CD4-positive, alpha-beta T cell (primary cell): ENCODE measurements at regions not wholly inside any gene's neighbourhood (a gene's known extent, or its start where the extent isn't known, plus 50 kb on each side); places are given as distances from the start of the nearest gene placed in this dataset.

Experiments used
- ATAC-seq: fragments of 200-7000 bp; cut with Tn5 transposase; one replicate; pipeline ENCODE4 v1.10.0; 2022; ENCODE audit warnings: mild to moderate bottlenecking; ENCODE audit not compliant: poor library complexity
- CTCF ChIA-PET: fragments of 350-600 bp; sonication (Branson Sonifier 250); formaldehyde crosslinking; loops from one replicate; lab custom pipeline; 2021; ENCODE audit warnings: antibody characterized with exemption, inconsistent platforms; lab: Charles Lee
- POLR2A ChIA-PET: fragments of 350-600 bp; sonication (Branson Sonifier 250); formaldehyde crosslinking; loops from one replicate; lab custom pipeline; 2021; ENCODE audit warnings: antibody characterized with exemption, inconsistent platforms; lab: Charles Lee
- DNase-seq, 14 experiments: peaks; one replicate each; pipeline ENCODE4 v3.0.0-alpha.2; 2013 to 2020; ENCODE audit warnings: mixed read lengths in 2 of 14
- H3K27ac ChIP-seq, 2 donors: one replicate each; pipeline versions ENCODE4 v1.5.1 to v1.7.0; 2013; ENCODE audit warnings: low read length in 2 of 2, low read depth in 1 of 2, mild to moderate bottlenecking in 1 of 2
- H3K27me3 ChIP-seq, 2 experiments: 1 replicate in 1 of 2; 2 replicates in 1 of 2; pipeline versions ENCODE4 v1.6.1 to v1.7.0; 2013; ENCODE audit warnings: low read length in 2 of 2, control low read depth in 1 of 2, mild to moderate bottlenecking in 1 of 2, moderate library complexity in 1 of 2; ENCODE audit not compliant: insufficient read depth in 2 of 2, control insufficient read depth in 1 of 2
- H3K36me3 ChIP-seq: one replicate; pipeline ENCODE4 v1.6.1; 2013; ENCODE audit warnings: low read length, control low read depth; ENCODE audit not compliant: insufficient read depth
- H3K4me1 ChIP-seq: one replicate; pipeline ENCODE4 v1.6.1; 2013; ENCODE audit warnings: low read length, control low read depth; ENCODE audit not compliant: insufficient read depth
- H3K4me3 ChIP-seq: one replicate; pipeline ENCODE4 v1.5.1; 2013; ENCODE audit warnings: mild to moderate bottlenecking, low read length, moderate library complexity
- H3K9me3 ChIP-seq, 2 experiments: 1 replicate in 1 of 2; 2 replicates in 1 of 2; pipeline versions ENCODE4 v1.6.1 to v1.7.0; 2013; ENCODE audit warnings: low read length in 2 of 2, mild to moderate bottlenecking in 2 of 2, control low read depth in 1 of 2, moderate library complexity in 1 of 2; ENCODE audit not compliant: control insufficient read depth in 1 of 2, insufficient read depth in 1 of 2
- H3K27ac Mint-ChIP-seq: one replicate; pipeline ENCODE4 v1.8.0; 2020; ENCODE audit warnings: mixed read lengths
- H3K27me3 Mint-ChIP-seq: one replicate; pipeline ENCODE4 v1.8.0; 2021; ENCODE audit warnings: mixed read lengths
- H3K36me3 Mint-ChIP-seq: one replicate; pipeline ENCODE4 v1.8.0; 2021; ENCODE audit warnings: low read depth, mixed read lengths
- H3K4me1 Mint-ChIP-seq: one replicate; pipeline ENCODE4 v1.8.0; 2021; ENCODE audit warnings: low read depth, mixed read lengths
- H3K4me3 Mint-ChIP-seq: one replicate; pipeline ENCODE4 v1.8.0; 2020; ENCODE audit warnings: mild to moderate bottlenecking, mixed read lengths
- H3K9me3 Mint-ChIP-seq: one replicate; pipeline ENCODE4 v1.8.0; 2020; ENCODE audit warnings: mixed read lengths
- CTCF ChIP-seq: fragments of 200-600 bp; IDR thresholded peaks from one replicate; pipeline ENCODE4 v1.8.0; 2022; ENCODE audit warnings: antibody characterized with exemption, mild to moderate bottlenecking
- intact Hi-C, 2 experiments: fragments of 100-400 bp; cut with DNase I in 1 of 2; cut with micrococcal nuclease in 1 of 2; formaldehyde crosslinking; loops; one replicate each; pipeline versions ENCODE4 v1.15.1 to v1.9.0; 2023 to 2025; cut with DNase I, micrococcal nuclease

GRCh38 chr10:4352414-4352961 is 473.5 kb upstream of the AKR1E2 start:
- no peak for ATAC-seq

GRCh38 chr10:4351723-4352413 is 474.1 kb upstream of the AKR1E2 start:
- ChIA-PET CTCF (no interaction called here), POLR2A (no interaction called here)
- H3K27ac ChIP-seq: no peak overlapping the region
- DNase-seq (no peak), ATAC-seq (no peak)
- H3K27me3 ChIP-seq: peaks cover 0 to 2% of the 10 kb centered on the region in 2 experiments
- no peaks in the 10 kb centered on the region for H3K36me3 ChIP-seq
- no peaks in the 10 kb centered on the region for H3K9me3 Mint-ChIP-seq
- TF ChIP-seq CTCF: no peak
- no peaks in the 10 kb centered on the region for H3K9me3 ChIP-seq
- H3K27me3 Mint-ChIP-seq: no peaks in the 10 kb centered on the region
- H3K27ac Mint-ChIP-seq: no peak overlapping the region
- no peaks in the 10 kb centered on the region for H3K4me1 Mint-ChIP-seq
- H3K4me1 ChIP-seq: peaks cover 3% of the 10 kb centered on the region
- intact Hi-C loops: no loop called here
- no peak overlapping the region for H3K4me3 Mint-ChIP-seq
- H3K4me3 ChIP-seq: no peak overlapping the region
- no peaks in the 10 kb centered on the region for H3K36me3 Mint-ChIP-seq

More at GRCh38 chr10:4352414-4352961, 473.5 kb upstream of the AKR1E2 start:
- ChIA-PET CTCF (no interaction called here), POLR2A (no interaction called here)
- TF ChIP-seq CTCF: no peak
- Mint-ChIP-seq H3K4me3 (no peak overlapping the region), H3K9me3 (no peaks in the 10 kb centered on the region), H3K36me3 (no peaks in the 10 kb centered on the region), H3K27ac (no peak overlapping the region), H3K27me3 (no peaks in the 10 kb centered on the region), H3K4me1 (no peaks in the 10 kb centered on the region)
- Histone ChIP-seq H3K4me3 (no peak overlapping the region), H3K36me3 (no peaks in the 10 kb centered on the region), H3K27me3 (peaks cover 0 to 2% of the 10 kb centered on the region in 2 experiments), H3K9me3 (no peaks in the 10 kb centered on the region), H3K4me1 (peaks cover 3% of the 10 kb centered on the region), H3K27ac (no peak overlapping the region)
- DNase-seq: no peak
- intact Hi-C loops: no loop called here

GRCh38 chr10:4347397-4347796 is 478.6 kb upstream of the AKR1E2 start:
- no peak for TF ChIP-seq CTCF
- ATAC-seq: no peak
- ChIA-PET CTCF (no interaction called here), POLR2A (interaction anchor here (1.5 kb wide), 1 partner anchor 8 kb away, joined by 6 read pairs; no protein-coding TSS in a partner anchor)
- no peaks in the 10 kb centered on the region for H3K4me1 Mint-ChIP-seq
- Histone ChIP-seq H3K4me3 (no peak overlapping the region), H3K27me3 (no peaks in the 10 kb centered on the region), H3K9me3 (no peaks in the 10 kb centered on the region), H3K4me1 (no peaks in the 10 kb centered on the region), H3K36me3 (no peaks in the 10 kb centered on the region), H3K27ac (no peak overlapping the region)
- no peaks in the 10 kb centered on the region for H3K36me3 Mint-ChIP-seq
- H3K4me3 Mint-ChIP-seq: no peak overlapping the region
- intact Hi-C loops: no loop called here
- H3K9me3 Mint-ChIP-seq: no peaks in the 10 kb centered on the region
- no peak for DNase-seq
- no peaks in the 10 kb centered on the region for H3K27me3 Mint-ChIP-seq
- H3K27ac Mint-ChIP-seq: no peak overlapping the region
